Left colon (tissue), 2 donors: ENCODE measurements at regions not wholly inside any gene's neighbourhood (a gene's known extent, or its start where the extent isn't known, plus 50 kb on each side); places are given as distances from the start of the nearest gene placed in this dataset.
"Not testable (repeated sequence)": the region's sequence is repeated elsewhere in the genome, so short reads cannot be mapped to it uniquely, and the experiment has no call there.

Source experiments
- ATAC-seq: fragments of 200-7000 bp; cut with Tn5 transposase; one replicate; pipeline ENCODE4 v1.9.1; 2020; ENCODE audit warnings: mild to moderate bottlenecking, moderate library complexity
- DNase-seq, 2 donors: peaks; one replicate each; pipeline ENCODE4 v3.0.0-alpha.2; 2020
- intact Hi-C, 2 donors: fragments of 100-400 bp; cut with DNase I in 1 of 2; cut with micrococcal nuclease in 1 of 2; formaldehyde crosslinking; loops; one replicate each; pipeline versions ENCODE4 v1.11.2 to v1.14.0; 2022; cut with DNase I, micrococcal nuclease
- donor health status: DM: no; HTN: no; CAD: no.
- donor health status: DM: yes; HTN: yes; CAD: no.

- intact Hi-C loops: no loop called here
- ATAC-seq (no peak), DNase-seq (no peak)
Measured at GRCh38 chr5:30194595-30194994, 998.9 kb upstream of the CDH6 start.

- intact Hi-C loops: no loop called here
- ATAC-seq: no peak
Measured at GRCh38 chr5:30183795-30184194, 1009.7 kb upstream of the CDH6 start.

GRCh38 chr5:30156156-30156555 is 1037.3 kb upstream of the CDH6 start:
- ATAC-seq (no peak), DNase-seq (no peak)
- intact Hi-C loops: no loop called here

More at GRCh38 chr5:30183795-30184194, 1009.7 kb upstream of the CDH6 start:
- no peak for DNase-seq

- no peak for ATAC-seq
- intact Hi-C loops: no loop called here
- DNase-seq: no peak
Measured at GRCh38 chr5:30152431-30152830, 1041.1 kb upstream of the CDH6 start.

GRCh38 chr5:30150231-30150630 is 1043.3 kb upstream of the CDH6 start:
- ATAC-seq: no peak

GRCh38 chr5:30149526-30149925 is 1044.0 kb upstream of the CDH6 start:
- DNase-seq: no peak
- intact Hi-C loops: no loop called here
- ATAC-seq: no peak

More at GRCh38 chr5:30150231-30150630, 1043.3 kb upstream of the CDH6 start:
- intact Hi-C loops: no loop called here
- DNase-seq: no peak

GRCh38 chr5:30147976-30148375 is 1045.5 kb upstream of the CDH6 start:
- intact Hi-C loops: no loop called here
- DNase-seq (no peak), ATAC-seq (no peak)

- intact Hi-C loops: not testable (repeated sequence)
Measured at GRCh38 chr5:30144059-30144458, 1049.4 kb upstream of the CDH6 start.

GRCh38 chr5:30142432-30142831 is 1051.1 kb upstream of the CDH6 start:
- intact Hi-C loops: no loop called here

More at GRCh38 chr5:30144059-30144458, 1049.4 kb upstream of the CDH6 start:
- DNase-seq, ATAC-seq: not testable (repeated sequence)

GRCh38 chr5:30121043-30121442 is 1072.4 kb upstream of the CDH6 start:
- intact Hi-C loops: no loop called here
- ATAC-seq (no peak), DNase-seq (no peak)

More at GRCh38 chr5:30142432-30142831, 1051.1 kb upstream of the CDH6 start:
- no peak for DNase-seq
- no peak for ATAC-seq

- DNase-seq (no peak), ATAC-seq (no peak)
- intact Hi-C loops: no loop called here
Measured at GRCh38 chr5:30117135-30117534, 1076.4 kb upstream of the CDH6 start.

GRCh38 chr5:30113542-30113941 is 1079.9 kb upstream of the CDH6 start:
- intact Hi-C loops: no loop called here
- ATAC-seq (no peak), DNase-seq (no peak)

- intact Hi-C loops: no loop called here
- no peak for DNase-seq
- no peak for ATAC-seq
Measured at GRCh38 chr5:30112867-30113266, 1080.6 kb upstream of the CDH6 start.

- DNase-seq (no peak), ATAC-seq (no peak)
- intact Hi-C loops: no loop called here
Measured at GRCh38 chr5:30108051-30108450, 1085.4 kb upstream of the CDH6 start.

GRCh38 chr5:30106596-30106995 is 1086.9 kb upstream of the CDH6 start:
- ATAC-seq: no peak

GRCh38 chr5:30104872-30105596 is 1088.5 kb upstream of the CDH6 start:
- intact Hi-C loops: no loop called here

More at GRCh38 chr5:30106596-30106995, 1086.9 kb upstream of the CDH6 start:
- intact Hi-C loops: no loop called here
- no peak for DNase-seq

GRCh38 chr5:30103452-30104202 is 1089.9 kb upstream of the CDH6 start:
- DNase-seq (no peak), ATAC-seq (no peak)
- intact Hi-C loops: no loop called here

More at GRCh38 chr5:30104872-30105596, 1088.5 kb upstream of the CDH6 start:
- DNase-seq (no peak), ATAC-seq (no peak)

GRCh38 chr5:30103052-30103451 is 1090.4 kb upstream of the CDH6 start:
- ATAC-seq: no peak
- no peak for DNase-seq
- intact Hi-C loops: no loop called here

GRCh38 chr5:30102185-30102584 is 1091.3 kb upstream of the CDH6 start:
- intact Hi-C loops: no loop called here

GRCh38 chr5:30100929-30101328 is 1092.6 kb upstream of the CDH6 start:
- ATAC-seq: no peak

More at GRCh38 chr5:30102185-30102584, 1091.3 kb upstream of the CDH6 start:
- ATAC-seq: no peak
- DNase-seq: no peak

More at GRCh38 chr5:30100929-30101328, 1092.6 kb upstream of the CDH6 start:
- intact Hi-C loops: no loop called here
- no peak for DNase-seq
